ENCODE measurements at regions not wholly inside any gene's neighbourhood (a gene's known extent, or its start where the extent isn't known, plus 50 kb on each side); places are given as distances from the start of the nearest gene placed in this dataset.
"Not testable (repeated sequence)": the region's sequence is repeated elsewhere in the genome, so short reads cannot be mapped to it uniquely, and the experiment has no call there.

DNA sequence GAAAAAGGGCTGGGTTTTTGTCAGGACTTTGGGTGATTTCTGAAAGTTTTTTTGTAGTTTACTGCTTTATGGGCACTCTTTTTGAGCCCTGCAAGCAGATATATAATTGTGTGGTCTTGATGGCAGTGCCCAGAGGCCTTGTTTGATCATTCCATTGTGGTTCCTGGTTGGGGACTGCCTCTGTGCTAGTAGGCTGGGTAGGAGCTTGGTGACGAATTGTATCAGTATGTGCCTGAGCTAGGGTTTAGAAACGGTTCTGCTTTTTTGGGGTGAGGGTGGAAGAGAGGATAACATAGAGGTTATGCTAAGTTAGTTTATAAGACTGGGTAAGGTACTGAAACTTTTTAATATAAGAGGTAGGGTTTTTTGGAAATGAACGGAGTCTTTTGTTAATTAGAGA, 139.7 kb upstream of the ETV3 start:
- Mint-ChIP-seq H3K27ac (no peak overlapping the region), H3K4me1 (ENCODE audit: low read depth) (no peaks in the 10 kb centered on the region), H3K4me3 (no peak overlapping the region), H3K36me3 (ENCODE audit: low read depth) (no peaks in the 10 kb centered on the region), H3K9me3 (no peaks in the 10 kb centered on the region), H3K27me3 (ENCODE audit: low read depth) (peaks cover 19% of the 10 kb centered on the region)
- CTCF ChIA-PET: no interaction called here
- intact Hi-C loops (cut with micrococcal nuclease): no loop called here
- no peak for DNase-seq

DNA sequence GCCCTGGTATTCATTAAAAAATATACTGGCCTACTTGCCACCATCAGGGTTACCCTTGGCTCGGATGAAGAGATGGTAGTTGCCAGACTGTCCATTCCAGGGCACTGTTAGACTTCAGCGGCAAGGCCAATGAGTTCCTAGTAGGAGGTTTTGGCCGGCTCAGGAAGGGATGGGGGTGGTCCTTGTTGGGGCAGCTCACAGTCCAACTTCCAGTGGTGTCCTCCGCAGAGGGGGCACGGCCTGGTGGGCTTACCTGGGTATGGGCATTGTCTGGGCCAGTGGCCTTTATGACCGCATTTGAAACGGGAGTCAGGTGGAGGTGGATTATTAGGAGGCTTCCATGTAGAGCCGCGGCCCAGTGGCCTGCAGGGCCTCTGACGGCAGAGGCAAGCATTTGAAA, 139.1 kb upstream of the ETV3 start:
- no peak for DNase-seq
- Mint-ChIP-seq H3K4me1 (ENCODE audit: low read depth) (no peaks in the 10 kb centered on the region), H3K36me3 (ENCODE audit: low read depth) (no peaks in the 10 kb centered on the region), H3K9me3 (no peaks in the 10 kb centered on the region), H3K4me3 (no peak overlapping the region), H3K27me3 (ENCODE audit: low read depth) (peaks cover 12% of the 10 kb centered on the region), H3K27ac (no peak overlapping the region)
- intact Hi-C loops (cut with micrococcal nuclease): no loop called here
- CTCF ChIA-PET: no interaction called here

GRCh38 chr1:157274698-157275534, 136.7 kb upstream of the ETV3 start:
- CTCF ChIA-PET: no interaction called here
- no peak for DNase-seq
- H3K4me3 Mint-ChIP-seq: no peak overlapping the region

DNA sequence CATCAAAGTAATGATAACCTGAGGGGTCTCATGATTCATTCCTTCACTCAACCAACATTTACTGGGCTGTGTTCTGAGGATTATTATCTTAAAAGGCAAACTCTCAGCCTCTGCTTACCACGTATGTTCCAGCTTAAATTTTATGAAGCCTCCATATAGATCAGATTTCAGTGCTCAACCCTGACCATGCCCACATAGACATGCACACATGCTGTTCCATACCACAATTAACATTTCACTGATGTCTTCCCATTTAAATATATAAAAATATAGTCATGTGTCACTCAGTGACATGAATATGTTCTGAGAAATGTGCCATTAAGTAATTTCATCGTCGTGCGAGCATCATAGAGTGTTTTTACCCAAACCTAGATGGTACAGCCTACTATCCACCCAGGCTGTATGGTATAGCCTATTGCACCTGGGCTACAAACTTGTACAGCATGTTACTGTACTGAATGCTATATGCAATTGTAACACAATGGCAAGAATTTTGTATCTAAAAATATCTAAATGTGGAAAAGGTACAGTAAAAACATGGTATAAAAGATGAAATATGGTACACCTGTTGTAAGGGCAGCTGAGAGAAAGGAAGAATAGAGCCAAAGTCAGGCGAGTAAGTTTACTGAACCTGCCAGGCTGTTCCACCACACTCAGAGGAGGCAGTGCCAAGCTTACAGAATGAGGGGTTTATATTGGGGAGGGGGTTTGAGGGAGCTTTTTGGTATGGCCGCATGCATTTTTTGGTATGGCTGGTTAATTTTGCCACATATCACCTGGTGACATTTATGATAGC, 134.7 kb upstream of the ETV3 start:
- Mint-ChIP-seq H3K27ac (no peak overlapping the region), H3K4me1 (ENCODE audit: low read depth) (no peaks in the 10 kb centered on the region), H3K27me3 (ENCODE audit: low read depth) (no peaks in the 10 kb centered on the region), H3K9me3 (no peaks in the 10 kb centered on the region), H3K4me3 (no peak overlapping the region), H3K36me3 (ENCODE audit: low read depth) (no peaks in the 10 kb centered on the region)
- no peak for DNase-seq
- intact Hi-C loops (cut with micrococcal nuclease): no loop called here
- CTCF ChIA-PET: no interaction called here

More at GRCh38 chr1:157274698-157275534, 136.7 kb upstream of the ETV3 start:
- intact Hi-C loops (cut with micrococcal nuclease): no loop called here
- Mint-ChIP-seq H3K27me3 (ENCODE audit: low read depth) (peaks cover 9% of the 10 kb centered on the region), H3K36me3 (ENCODE audit: low read depth) (no peaks in the 10 kb centered on the region), H3K9me3 (no peaks in the 10 kb centered on the region), H3K4me1 (ENCODE audit: low read depth) (no peaks in the 10 kb centered on the region), H3K27ac (no peak overlapping the region)

- Mint-ChIP-seq H3K4me3 (no peak overlapping the region), H3K27ac (no peak overlapping the region), H3K36me3 (ENCODE audit: low read depth) (no peaks in the 10 kb centered on the region), H3K9me3 (no peaks in the 10 kb centered on the region), H3K4me1 (ENCODE audit: low read depth) (no peaks in the 10 kb centered on the region), H3K27me3 (ENCODE audit: low read depth) (no peaks in the 10 kb centered on the region)
- CTCF ChIA-PET: no interaction called here
- DNase-seq: no peak
- intact Hi-C loops (cut with micrococcal nuclease): no loop called here
Observed at GRCh38 chr1:157272264-157272663, 134.1 kb upstream of the ETV3 start.

- Mint-ChIP-seq H3K4me3 (no peak overlapping the region), H3K4me1 (ENCODE audit: low read depth) (no peaks in the 10 kb centered on the region), H3K27me3 (ENCODE audit: low read depth) (peaks cover 3% of the 10 kb centered on the region), H3K9me3 (no peaks in the 10 kb centered on the region), H3K27ac (no peak overlapping the region), H3K36me3 (ENCODE audit: low read depth) (no peaks in the 10 kb centered on the region)
- no peak for DNase-seq
- CTCF ChIA-PET: no interaction called here
- intact Hi-C loops (cut with micrococcal nuclease): no loop called here
Observed at GRCh38 chr1:157270705-157271274, 132.6 kb upstream of the ETV3 start.

DNA sequence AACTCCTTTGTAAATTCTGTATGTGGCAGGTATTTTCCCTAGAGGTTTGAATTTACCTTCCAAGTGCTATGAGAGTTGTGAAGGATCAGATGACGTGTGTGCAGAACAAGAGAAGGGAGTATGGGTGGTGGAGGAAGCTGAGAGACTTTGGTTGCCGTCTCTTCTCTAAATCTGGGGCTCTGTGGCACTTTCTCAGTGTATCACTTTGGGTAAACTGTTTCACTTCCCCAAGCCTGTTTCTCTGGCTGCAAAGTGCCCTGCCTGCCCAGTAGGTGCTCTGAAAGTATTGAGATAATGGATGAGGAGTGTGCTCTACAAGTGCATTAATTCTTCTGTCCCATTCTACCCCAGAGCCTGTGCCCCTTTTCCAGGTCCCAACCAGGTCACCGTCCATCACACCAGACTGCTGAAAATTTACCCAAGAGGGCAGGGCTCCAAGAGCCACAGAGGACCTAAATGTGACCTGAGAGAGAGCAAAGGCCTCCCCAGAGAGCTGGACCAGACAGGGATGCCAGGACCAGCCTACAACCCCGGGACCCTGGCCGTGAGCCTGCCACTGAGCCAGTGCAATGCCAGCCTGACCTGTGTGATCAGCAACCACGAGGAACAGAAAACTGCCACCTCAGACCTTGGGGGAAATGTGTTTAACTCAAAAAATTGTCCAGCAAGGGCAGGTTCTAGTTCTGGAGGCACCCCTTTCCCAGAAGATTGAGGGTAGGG, 131.6 kb upstream of the ETV3 start:
- Mint-ChIP-seq H3K27ac (no peak overlapping the region), H3K27me3 (ENCODE audit: low read depth) (peaks cover 3% of the 10 kb centered on the region), H3K9me3 (no peaks in the 10 kb centered on the region), H3K4me1 (ENCODE audit: low read depth) (no peaks in the 10 kb centered on the region), H3K36me3 (ENCODE audit: low read depth) (no peaks in the 10 kb centered on the region), H3K4me3 (no peak overlapping the region)
- no peak for DNase-seq
- CTCF ChIA-PET: no interaction called here
- intact Hi-C loops (cut with micrococcal nuclease): no loop called here

DNA sequence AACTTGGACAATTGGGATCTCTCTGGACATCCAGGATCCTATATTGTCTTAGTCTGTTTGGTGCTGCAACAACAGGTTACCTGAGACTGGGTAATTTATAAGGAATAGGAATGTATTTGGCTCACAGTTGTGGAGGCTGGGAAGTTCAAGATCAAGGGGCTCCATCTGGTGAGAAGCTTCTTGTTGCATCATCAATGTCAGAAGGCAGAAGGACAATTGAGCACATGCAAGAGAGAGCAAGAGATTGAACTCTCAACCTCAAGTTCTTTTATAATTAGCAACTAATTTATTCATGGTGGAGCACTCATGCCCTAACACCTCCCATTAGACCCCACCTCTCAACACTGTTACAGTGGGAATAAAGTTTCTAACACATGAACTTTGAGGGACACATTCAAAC, 124.7 kb upstream of the ETV3 start:
- intact Hi-C loops (cut with micrococcal nuclease): no loop called here
- no peaks in the 10 kb centered on the region for H3K9me3 Mint-ChIP-seq
- no peaks in the 10 kb centered on the region for H3K4me1 Mint-ChIP-seq (ENCODE audit: low read depth)
- peaks cover 3% of the 10 kb centered on the region for H3K27me3 Mint-ChIP-seq (ENCODE audit: low read depth)
- H3K36me3 Mint-ChIP-seq (ENCODE audit: low read depth): no peaks in the 10 kb centered on the region
- no peak overlapping the region for H3K4me3 Mint-ChIP-seq
- DNase-seq: no peak
- no peak overlapping the region for H3K27ac Mint-ChIP-seq
- CTCF ChIA-PET: no interaction called here

DNA sequence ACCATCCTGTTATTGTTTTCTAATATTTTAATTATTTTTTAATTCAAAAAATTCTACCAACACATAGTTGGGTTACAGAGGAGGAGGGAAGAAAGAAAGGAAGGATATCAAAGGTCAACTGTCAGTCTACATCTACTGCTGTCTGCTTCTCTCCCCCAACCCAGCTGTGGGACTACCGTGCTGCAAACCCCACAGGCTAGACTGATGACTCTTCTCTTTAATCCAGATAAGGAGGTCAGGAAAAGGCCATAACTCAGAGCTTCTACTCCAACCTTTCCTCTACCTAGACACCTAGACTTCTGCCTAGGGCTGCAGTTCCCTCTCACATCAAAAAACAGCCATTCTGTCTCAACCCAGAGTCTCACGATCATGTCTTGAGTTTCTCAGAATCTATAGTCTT, 124.2 kb upstream of the ETV3 start:
- H3K9me3 Mint-ChIP-seq: no peaks in the 10 kb centered on the region
- CTCF ChIA-PET: no interaction called here
- intact Hi-C loops (cut with micrococcal nuclease): no loop called here
- no peak overlapping the region for H3K4me3 Mint-ChIP-seq
- H3K27ac Mint-ChIP-seq: no peak overlapping the region
- DNase-seq: no peak
- H3K4me1 Mint-ChIP-seq (ENCODE audit: low read depth): no peaks in the 10 kb centered on the region
- H3K27me3 Mint-ChIP-seq (ENCODE audit: low read depth): peaks cover 3% of the 10 kb centered on the region
- H3K36me3 Mint-ChIP-seq (ENCODE audit: low read depth): no peaks in the 10 kb centered on the region

DNA sequence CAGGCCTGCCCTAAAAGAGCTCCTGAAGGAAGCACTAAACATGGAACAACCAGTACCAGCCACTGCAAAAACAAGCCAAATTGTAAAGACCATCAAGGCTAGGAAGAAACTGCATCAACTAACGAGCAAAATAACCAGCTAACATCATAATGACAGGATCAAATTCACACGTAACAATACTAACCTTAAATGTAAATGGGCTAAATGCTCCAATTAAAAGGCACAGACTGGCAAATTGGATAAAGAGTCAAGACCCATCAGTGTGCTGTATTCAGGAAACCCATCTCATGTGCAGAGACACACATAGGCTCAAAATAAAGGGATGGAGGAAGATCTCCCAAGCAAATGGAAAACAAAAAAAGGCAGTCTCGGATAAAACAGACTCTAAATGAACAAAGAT, 117.7 kb upstream of the ETV3 start:
- H3K4me3 Mint-ChIP-seq; CTCF ChIA-PET; H3K27ac Mint-ChIP-seq; H3K4me1 Mint-ChIP-seq (ENCODE audit: low read depth); H3K36me3 Mint-ChIP-seq (ENCODE audit: low read depth); H3K9me3 Mint-ChIP-seq; DNase-seq; intact Hi-C loops (cut with micrococcal nuclease): not testable (repeated sequence)
- H3K27me3 Mint-ChIP-seq (ENCODE audit: low read depth): peaks cover 22% of the 10 kb centered on the region

GRCh38 chr1:157254183-157254582, 116.0 kb upstream of the ETV3 start:
- H3K27me3 Mint-ChIP-seq (ENCODE audit: low read depth): peaks cover 29% of the 10 kb centered on the region
- intact Hi-C loops (cut with micrococcal nuclease); H3K4me3 Mint-ChIP-seq; CTCF ChIA-PET; H3K9me3 Mint-ChIP-seq; H3K27ac Mint-ChIP-seq; H3K4me1 Mint-ChIP-seq (ENCODE audit: low read depth); DNase-seq; H3K36me3 Mint-ChIP-seq (ENCODE audit: low read depth): not testable (repeated sequence)

GRCh38 chr1:157252473-157252872, 114.3 kb upstream of the ETV3 start:
- H3K27ac Mint-ChIP-seq: no peak overlapping the region
- no peak overlapping the region for H3K4me3 Mint-ChIP-seq
- peaks cover 37% of the 10 kb centered on the region for H3K27me3 Mint-ChIP-seq (ENCODE audit: low read depth)
- H3K9me3 Mint-ChIP-seq: no peaks in the 10 kb centered on the region
- no peak for DNase-seq
- intact Hi-C loops (cut with micrococcal nuclease): no loop called here
- no peaks in the 10 kb centered on the region for H3K36me3 Mint-ChIP-seq (ENCODE audit: low read depth)
- H3K4me1 Mint-ChIP-seq (ENCODE audit: low read depth): peaks cover 6% of the 10 kb centered on the region
- CTCF ChIA-PET: no interaction called here
